ENCODE measurements at regions not wholly inside any gene's neighbourhood (a gene's known extent, or its start where the extent isn't known, plus 50 kb on each side); places are given as distances from the start of the nearest gene placed in this dataset.

DNA sequence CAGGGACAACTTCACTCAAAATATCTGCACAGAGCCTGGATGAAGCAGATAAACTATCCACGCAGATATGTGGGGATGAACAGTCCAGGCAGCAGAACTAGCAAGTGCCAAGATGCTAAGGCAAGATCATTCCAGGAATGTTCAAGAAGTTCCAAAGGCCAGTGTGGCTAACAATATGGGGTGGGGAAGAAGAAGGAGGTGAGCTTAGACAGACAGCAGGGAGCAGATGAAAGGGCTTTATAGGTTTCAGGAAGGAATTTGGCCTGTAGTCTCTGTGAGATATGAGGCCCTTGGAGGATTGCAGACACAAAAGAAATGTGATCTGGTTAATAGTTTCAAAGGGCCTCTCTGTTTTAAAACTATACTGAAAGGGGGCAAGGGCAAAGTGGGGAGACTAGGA lies 63.5 kb upstream of the PPM1H start:
- Histone ChIP-seq H3K4me3 (no peak overlapping the region), H3K27me3 (no peaks in the 10 kb centered on the region), H3K9me3 (no peaks in the 10 kb centered on the region), H3K27ac (no peak overlapping the region), H3K4me1 (no peaks in the 10 kb centered on the region), H3K36me3 (no peaks in the 10 kb centered on the region)
- 91 to 93% methylated on average over 1 of the region's 1 CpG for WGBS, 2 donors
- intact Hi-C loops (cut with DNase I), result no loop called here
- no peak for DNase-seq
- no peak for TF ChIP-seq POLR2A (IDR thresholded peaks at IDR 0.05)
- TF ChIP-seq POLR2AphosphoS5 (IDR thresholded peaks at IDR 0.05), result no peak
- TF ChIP-seq EP300 (IDR thresholded peaks at IDR 0.05), result no peak
- TF ChIP-seq, protein P1, sequence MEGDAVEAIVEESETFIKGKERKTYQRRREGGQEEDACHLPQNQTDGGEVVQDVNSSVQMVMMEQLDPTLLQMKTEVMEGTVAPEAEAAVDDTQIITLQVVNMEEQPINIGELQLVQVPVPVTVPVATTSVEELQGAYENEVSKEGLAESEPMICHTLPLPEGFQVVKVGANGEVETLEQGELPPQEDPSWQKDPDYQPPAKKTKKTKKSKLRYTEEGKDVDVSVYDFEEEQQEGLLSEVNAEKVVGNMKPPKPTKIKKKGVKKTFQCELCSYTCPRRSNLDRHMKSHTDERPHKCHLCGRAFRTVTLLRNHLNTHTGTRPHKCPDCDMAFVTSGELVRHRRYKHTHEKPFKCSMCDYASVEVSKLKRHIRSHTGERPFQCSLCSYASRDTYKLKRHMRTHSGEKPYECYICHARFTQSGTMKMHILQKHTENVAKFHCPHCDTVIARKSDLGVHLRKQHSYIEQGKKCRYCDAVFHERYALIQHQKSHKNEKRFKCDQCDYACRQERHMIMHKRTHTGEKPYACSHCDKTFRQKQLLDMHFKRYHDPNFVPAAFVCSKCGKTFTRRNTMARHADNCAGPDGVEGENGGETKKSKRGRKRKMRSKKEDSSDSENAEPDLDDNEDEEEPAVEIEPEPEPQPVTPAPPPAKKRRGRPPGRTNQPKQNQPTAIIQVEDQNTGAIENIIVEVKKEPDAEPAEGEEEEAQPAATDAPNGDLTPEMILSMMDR (IDR thresholded peaks at IDR 0.05), result no peak

DNA sequence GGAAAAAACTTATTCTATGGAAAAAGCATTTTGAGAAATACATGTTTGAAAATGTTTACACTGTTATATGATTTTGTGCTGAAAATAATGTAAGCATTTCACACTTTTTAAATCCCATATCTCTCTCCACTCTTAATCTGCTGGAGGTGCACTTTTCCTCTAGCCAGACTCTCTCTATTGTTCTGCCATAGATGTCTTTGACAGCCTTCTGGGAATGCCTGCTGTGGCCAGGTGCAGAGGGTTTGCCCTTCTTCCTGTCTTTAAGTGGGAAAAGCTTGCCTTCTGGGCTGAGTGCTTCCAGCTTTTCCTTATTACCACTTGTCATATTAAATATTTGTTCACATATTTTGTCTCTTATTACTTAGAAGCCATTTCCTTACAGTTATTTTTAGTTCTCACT lies 60.1 kb upstream of the PPM1H start:
- Histone ChIP-seq H3K27ac (no peak overlapping the region), H3K4me3 (no peak overlapping the region), H3K4me1 (no peaks in the 10 kb centered on the region), H3K9me3 (no peaks in the 10 kb centered on the region), H3K36me3 (no peaks in the 10 kb centered on the region), H3K27me3 (no peaks in the 10 kb centered on the region)
- intact Hi-C loops (cut with DNase I), result no loop called here
- TF ChIP-seq, protein P1 (IDR thresholded peaks at IDR 0.05), result no peak
- TF ChIP-seq EP300 (IDR thresholded peaks at IDR 0.05) (no peak), POLR2AphosphoS5 (IDR thresholded peaks at IDR 0.05) (no peak), POLR2A (IDR thresholded peaks at IDR 0.05) (no peak)
- no peak for DNase-seq

GRCh38 chr12:62986844-62987243 lies 51.9 kb upstream of the PPM1H start:
- Histone ChIP-seq H3K27me3 (no peaks in the 10 kb centered on the region), H3K4me3 (no peak overlapping the region), H3K36me3 (no peaks in the 10 kb centered on the region), H3K9me3 (no peaks in the 10 kb centered on the region), H3K27ac (no peak overlapping the region), H3K4me1 (no peaks in the 10 kb centered on the region)
- TF ChIP-seq POLR2A (IDR thresholded peaks at IDR 0.05) (no peak), POLR2AphosphoS5 (IDR thresholded peaks at IDR 0.05) (no peak), EP300 (IDR thresholded peaks at IDR 0.05) (no peak)
- TF ChIP-seq, protein P1 (IDR thresholded peaks at IDR 0.05), result no peak
- 30 to 32% methylated on average over 2 of the region's 2 CpGs for WGBS, 2 donors
- intact Hi-C loops (cut with DNase I), result no loop called here
- DNase-seq, result no peak
